GM21737 (cell line): ENCODE measurements at regions not wholly inside any gene's neighbourhood (a gene's known extent, or its start where the extent isn't known, plus 50 kb on each side); places are given as distances from the start of the nearest gene placed in this dataset.

Experiments
- ATAC-seq: cut with Tn5 transposase; IDR thresholded peaks from one replicate; pipeline ENCODE4 v1.9.1; 2021; ENCODE audit warnings: mild to moderate bottlenecking, moderate library complexity; ENCODE audit not compliant: unreplicated experiment

DNA sequence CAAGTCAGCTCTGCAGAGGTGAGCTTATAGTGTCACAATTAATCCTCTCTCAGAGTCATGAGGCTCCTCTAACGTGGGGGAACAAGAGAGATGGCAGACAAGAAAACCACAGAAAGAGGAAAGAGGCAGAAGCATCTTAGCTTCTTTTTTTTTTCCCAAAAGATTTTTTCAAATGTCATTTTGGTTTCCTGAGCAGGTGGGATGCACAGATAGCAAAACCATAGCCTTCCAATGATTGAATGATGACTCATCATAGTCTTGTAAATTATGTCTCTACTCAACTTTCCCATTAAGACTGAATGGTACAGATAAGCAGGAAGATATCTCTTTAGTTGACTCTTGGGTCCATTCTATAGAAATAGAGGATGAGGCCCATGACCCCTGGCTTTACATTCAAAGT lies 162.8 kb upstream of the ZFHX3 start:
- ATAC-seq = no peak

GRCh38 chr16:73210084-73210483 lies 162.2 kb upstream of the ZFHX3 start:
- no peak for ATAC-seq

DNA sequence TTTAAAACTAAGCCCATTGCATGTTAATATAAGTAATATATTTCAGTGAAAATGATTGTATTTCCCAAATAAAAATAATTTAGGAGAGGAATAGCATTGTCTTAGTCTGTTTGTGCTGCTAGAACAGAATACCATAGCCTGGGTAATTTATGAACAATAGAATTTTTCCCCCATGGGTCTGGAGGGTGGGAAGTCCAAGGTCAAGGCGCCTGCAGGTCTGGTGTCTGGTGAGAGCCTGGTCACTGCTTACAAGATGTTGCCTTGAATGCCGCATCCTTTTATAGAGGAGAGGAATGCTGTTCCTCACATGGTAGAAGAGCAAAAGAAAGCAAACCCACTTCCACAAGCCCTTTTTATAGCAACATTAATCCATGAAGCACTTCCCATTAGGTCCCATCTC lies 161.3 kb upstream of the ZFHX3 start:
- no peak for ATAC-seq

DNA sequence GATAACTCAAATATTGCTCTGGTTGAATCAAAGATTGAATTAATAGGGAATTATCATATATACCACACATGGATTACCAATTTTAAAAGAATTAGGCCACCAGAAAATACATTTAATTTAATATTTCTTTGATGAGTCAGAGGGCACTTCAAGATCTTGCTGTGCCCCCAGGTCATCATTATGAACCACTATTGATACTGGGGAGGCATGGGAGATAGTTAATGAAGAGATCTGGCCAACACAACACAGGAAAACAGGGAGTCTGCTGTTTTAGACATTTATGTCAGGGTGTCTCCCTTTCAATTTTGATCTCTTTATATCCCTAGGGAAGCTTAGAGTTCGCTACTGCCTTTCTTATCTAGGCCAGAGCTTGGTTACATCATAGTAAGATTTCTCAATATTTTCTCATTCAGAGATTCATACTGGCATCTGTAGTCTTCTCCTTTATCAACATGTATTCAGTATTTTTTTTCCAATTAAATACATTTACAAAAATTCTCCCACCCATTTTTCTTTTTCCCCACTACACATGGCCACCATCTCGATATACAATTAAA lies 158.3 kb upstream of the ZFHX3 start:
- no peak for ATAC-seq

GRCh38 chr16:73205153-73205886 lies 157.4 kb upstream of the ZFHX3 start:
- ATAC-seq = no peak

GRCh38 chr16:73204359-73205152 lies 156.6 kb upstream of the ZFHX3 start:
- ATAC-seq = no peak

DNA sequence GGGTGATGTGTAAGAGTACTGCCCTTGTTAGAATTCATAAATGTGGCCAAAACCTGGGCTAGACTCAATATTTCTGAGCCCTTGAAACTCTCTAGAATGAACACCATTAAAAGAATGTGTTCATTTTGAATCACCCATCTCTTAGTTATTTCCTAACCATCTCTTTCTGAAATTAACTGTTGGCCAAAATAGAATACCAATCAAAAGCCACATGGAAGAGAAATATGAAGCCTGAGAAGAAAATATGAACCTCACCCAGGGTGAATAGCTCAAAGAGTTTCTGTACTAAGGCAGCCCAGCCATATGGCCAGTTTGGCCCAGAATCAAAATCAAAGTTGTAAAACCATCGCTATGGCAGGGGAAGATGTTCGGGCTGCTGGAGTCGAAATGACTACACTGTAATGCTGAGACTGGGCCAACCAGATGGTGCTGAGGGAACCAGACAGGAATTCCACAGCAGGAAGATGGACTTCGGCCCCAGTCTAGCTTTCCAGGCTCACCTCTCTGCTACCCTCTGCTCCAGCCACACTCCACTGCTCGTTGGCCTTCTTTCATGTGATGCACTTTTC lies 154.3 kb upstream of the ZFHX3 start:
- ATAC-seq = no peak

DNA sequence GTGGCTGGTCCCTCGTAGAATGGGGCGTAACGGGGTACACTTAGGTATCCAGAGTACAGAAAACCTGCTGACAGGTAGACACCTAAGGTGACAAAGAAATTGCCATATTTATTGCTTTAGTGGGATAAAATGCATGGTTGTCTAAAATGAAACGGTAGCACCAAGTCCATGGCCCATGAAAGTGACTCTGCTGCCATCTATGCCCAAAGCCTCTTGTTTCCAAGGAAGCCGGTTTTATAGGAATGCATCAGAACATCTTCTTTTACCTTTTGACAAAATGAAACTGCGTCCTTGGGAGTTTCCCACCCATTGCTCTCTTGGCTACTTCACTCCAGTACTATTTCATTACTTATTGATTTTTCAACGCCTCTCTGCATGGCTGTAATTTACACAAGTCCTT lies 151.3 kb upstream of the ZFHX3 start:
- ATAC-seq = no peak

GRCh38 chr16:73198481-73198880 lies 150.6 kb upstream of the ZFHX3 start:
- no peak for ATAC-seq

GRCh38 chr16:73197598-73197997 lies 149.7 kb upstream of the ZFHX3 start:
- no peak for ATAC-seq

GRCh38 chr16:73196670-73197069 lies 148.7 kb upstream of the ZFHX3 start:
- ATAC-seq = no peak

DNA sequence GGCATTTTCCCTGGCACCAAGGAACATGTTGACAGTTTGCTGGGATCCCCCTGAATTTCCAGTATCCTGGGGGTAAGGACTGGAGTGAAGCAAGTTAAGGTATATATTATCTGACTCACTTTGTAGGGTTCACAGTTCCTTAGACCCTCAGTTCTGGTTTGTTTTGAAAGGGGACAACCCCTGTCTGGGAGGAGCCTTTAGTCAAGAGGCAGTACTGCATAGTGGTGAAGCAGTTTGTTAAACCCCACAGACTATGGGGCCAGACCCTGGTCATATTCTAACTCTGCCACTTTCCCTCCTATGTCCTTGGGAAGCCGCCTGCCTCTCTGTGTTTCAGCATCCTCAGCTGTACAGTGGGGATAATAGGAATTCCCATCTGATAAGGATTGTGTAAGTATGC lies 145.5 kb upstream of the ZFHX3 start:
- ATAC-seq = no peak

- no peak for ATAC-seq
These were observed 144.4 kb upstream of the ZFHX3 start for GRCh38 chr16:73192232-73192894.

DNA sequence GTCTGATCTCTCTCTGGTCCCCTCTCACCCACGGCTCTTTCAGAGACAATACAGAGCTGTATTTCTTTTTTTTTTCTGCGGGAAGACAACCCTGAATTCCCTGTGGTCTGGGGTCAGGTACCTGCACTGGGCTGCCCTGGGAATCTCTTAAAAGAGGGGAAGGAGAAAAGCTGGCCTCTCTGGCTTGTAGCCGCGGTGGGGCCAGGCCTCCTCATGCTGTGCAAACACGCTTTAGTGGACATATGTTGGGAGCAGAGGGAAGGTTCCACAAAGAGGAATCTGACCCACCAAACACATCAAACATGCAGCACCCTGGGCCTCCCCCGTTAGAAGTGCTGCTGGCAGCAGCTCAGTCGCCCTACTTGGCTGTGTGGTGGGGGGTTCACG lies 143.7 kb upstream of the ZFHX3 start:
- ATAC-seq = no peak

- ATAC-seq = no peak
These were observed 143.0 kb upstream of the ZFHX3 start for GRCh38 chr16:73190688-73191659.

GRCh38 chr16:73190256-73190655 lies 142.3 kb upstream of the ZFHX3 start:
- ATAC-seq = no peak

DNA sequence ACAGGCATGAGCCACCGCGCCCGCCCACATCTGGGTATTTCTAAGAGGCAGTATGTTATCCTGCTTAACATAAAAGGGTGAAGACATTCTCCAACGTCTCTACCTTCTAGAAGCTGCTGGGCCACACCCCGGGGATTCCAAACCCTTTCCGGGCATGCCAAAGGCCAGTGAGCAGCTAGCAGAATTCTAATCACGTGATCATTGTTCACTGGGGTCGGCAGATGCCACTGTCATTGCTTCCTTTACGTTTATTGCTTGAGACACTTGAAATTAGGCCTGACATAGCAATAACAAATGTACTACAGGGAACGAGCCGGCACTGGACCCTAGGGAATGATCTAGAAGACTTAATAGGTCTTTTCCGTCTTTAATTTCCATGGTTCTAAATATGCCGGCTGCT lies 141.2 kb upstream of the ZFHX3 start:
- ATAC-seq = no peak

GRCh38 chr16:73186752-73187601 lies 139.0 kb upstream of the ZFHX3 start:
- no peak for ATAC-seq

- ATAC-seq = no peak
These were observed 137.8 kb upstream of the ZFHX3 start for GRCh38 chr16:73185737-73186136.
